WTC11 (cell line): ENCODE measurements at regions not wholly inside any gene's neighbourhood (a gene's known extent, or its start where the extent isn't known, plus 50 kb on each side); places are given as distances from the start of the nearest gene placed in this dataset.

Source experiments
- CTCF ChIP-seq: fragments of 200-600 bp; IDR thresholded peaks from 2 replicates; pipeline ENCODE4 v1.8.0; 2022; ENCODE audit warnings: antibody characterized with exemption
- ELF4 ChIP-seq: sonication (generic); formaldehyde crosslinking; IDR thresholded peaks from 2 replicates; pipeline ENCODE4 v1.8.1; 2022; ENCODE audit warnings: low read depth, mild to moderate bottlenecking, moderate library complexity, missing genetic modification reagents
- IRF2 ChIP-seq: sonication (generic); formaldehyde crosslinking; IDR thresholded peaks from 2 replicates; pipeline ENCODE4 v1.8.0; 2022; ENCODE audit warnings: low read depth, missing genetic modification reagents, borderline replicate concordance
- NFATC4 ChIP-seq: fragments of 250-450 bp; sonication (Bioruptor Pico); IDR thresholded peaks from 2 replicates; pipeline ENCODE4 v1.9.0; 2021; ENCODE audit warnings: mild to moderate bottlenecking
- PRDM15 ChIP-seq: sonication (generic); formaldehyde crosslinking; IDR thresholded peaks from 2 replicates; pipeline ENCODE4 v1.8.0; 2022; ENCODE audit warnings: missing genetic modification reagents
- RELA ChIP-seq: sonication (generic); formaldehyde crosslinking; IDR thresholded peaks from 2 replicates; pipeline ENCODE4 v1.8.1; 2022; ENCODE audit warnings: missing genetic modification reagents, mild to moderate bottlenecking, borderline replicate concordance
- TEAD4 ChIP-seq: sonication (generic); formaldehyde crosslinking; IDR thresholded peaks from 2 replicates; pipeline ENCODE4 v1.8.0; 2022; ENCODE audit warnings: mild to moderate bottlenecking, missing genetic modification reagents

GRCh38 chr4:26178854-26179253 is 142.0 kb upstream of the RBPJ start:
- TF ChIP-seq ELF4 (no peak), IRF2 (CRISPR knock-in tag) (no peak), TEAD4 (CRISPR knock-in tag) (no peak), PRDM15 (CRISPR knock-in tag) (no peak), CTCF (no peak), NFATC4 (CRISPR knock-in tag) (no peak), RELA (CRISPR knock-in tag) (no peak)
